LHCN-M2 (cell line): ENCODE measurements at regions not wholly inside any gene's neighbourhood (a gene's known extent, or its start where the extent isn't known, plus 50 kb on each side); places are given as distances from the start of the nearest gene placed in this dataset.

Experiments used
- DNase-seq: peaks from one replicate; pipeline ENCODE4 v3.0.0-alpha.2; 2012; ENCODE audit warnings: low read depth

DNA sequence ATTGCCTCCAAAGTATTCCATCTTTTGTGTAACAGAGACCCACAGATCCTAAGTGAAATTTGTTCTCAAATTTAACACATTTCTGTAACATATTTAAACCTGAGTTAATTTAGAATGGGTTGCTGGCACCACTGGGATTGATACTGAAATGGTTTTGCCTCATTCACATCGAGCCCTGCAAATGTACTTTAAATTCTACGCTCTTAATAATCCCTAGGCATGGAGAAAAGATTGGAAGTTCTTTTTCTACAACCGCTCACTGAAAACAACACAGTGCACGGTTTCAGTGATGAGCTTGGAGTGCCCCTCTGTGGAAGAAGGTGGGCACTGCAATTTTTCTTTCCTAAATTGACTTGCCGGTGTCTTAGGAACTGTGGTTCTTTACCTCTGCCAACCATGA lies 109.9 kb upstream of the ATP11B start:
- peak; percentile 63 for DNase-seq

DNA sequence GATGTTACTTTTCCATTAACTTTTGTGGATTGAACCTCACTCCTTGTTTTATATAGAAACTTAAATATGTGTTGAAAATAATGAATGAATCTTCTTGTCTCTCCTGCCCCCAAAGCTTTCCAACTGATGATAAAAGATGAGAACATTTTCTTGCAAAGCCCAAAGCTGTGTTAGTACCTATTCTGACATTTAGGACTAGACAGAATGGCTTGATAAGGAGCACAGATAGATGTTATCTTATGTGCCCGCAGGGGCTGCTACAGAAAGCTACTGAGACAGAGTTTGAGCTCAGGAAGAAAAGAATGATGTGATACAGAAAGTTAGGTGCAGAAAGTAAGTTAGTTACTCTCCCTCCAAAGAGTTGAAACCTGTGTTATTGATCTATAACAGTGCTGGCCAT lies 109.4 kb upstream of the ATP11B start:
- no peak for DNase-seq

DNA sequence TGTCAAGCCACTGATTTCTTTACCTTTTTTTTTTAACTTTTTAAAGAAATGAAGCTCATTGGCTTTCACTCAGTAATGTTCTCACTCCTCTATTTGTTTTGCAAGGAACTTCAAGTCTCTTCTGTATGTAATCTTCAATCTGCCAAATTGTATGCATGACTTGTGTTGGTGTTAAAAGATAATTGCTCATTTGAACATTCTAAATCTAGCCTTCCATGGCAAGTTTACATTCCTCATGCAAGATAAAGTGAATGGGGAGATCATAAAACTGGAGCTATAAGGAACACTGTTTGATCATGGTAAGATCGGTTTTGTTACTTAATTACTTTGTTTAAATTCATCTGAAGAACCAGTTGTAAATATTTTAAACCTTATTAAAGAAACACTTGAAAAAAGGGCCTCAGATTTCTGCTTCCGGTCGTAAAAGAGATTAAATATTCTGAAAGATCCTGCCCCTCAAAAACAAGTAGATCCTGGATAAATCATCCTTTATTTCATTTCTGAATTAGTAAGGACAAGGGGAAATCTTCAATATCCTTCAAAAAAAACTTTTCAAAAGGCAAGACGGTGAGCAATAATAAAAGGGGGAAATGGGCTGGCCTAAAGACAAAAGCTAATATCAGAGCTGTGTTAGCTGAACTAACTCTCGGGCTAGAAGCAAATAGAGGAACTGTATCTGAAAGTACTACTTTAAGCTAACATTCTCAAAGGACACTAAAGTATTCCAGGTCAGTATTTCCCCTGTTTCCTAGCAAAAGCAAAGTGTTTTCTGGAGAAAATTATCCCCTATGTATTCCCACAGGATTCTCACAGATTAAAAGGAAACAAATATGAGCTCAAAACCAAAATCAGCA lies 107.0 kb upstream of the ATP11B start:
- DNase-seq = no peak

DNA sequence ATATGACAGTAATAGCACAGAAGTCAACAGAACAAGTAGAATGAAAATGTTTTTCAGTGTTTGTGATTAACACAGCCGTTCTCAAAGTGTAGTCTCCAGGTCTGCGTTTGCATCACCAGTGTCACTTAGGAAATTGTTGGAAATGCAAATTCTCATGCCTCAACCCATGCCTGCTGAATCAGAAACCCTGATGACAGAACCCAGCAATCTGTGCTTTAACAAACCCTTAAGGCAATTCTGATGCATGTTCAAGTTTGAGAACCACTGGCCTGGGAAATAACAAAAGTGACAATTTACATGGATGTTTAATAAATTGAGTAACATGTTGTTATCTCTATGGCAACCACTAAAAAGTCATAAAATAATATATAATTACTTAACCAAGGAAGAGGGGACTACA lies 103.1 kb upstream of the ATP11B start:
- DNase-seq = no peak

DNA sequence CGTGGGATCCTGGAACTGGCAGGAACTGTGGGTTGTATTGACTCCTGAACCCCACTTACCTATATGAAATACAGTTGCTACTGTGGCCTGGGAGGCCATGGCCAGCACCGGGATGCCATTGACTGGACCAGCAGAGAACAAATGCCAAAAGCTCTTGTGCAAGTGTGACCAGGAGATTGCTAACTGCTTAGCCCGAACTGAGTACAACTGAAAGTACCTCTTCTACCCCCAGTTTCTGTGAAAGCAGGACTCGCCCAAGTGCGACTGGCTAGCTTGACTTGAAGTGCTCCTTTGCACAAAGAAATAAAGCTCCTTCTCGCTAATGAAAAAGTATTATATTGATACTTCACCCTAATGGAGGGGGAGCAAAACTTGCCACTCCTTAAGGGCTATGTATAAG lies 101.3 kb upstream of the ATP11B start:
- DNase-seq = no peak

DNA sequence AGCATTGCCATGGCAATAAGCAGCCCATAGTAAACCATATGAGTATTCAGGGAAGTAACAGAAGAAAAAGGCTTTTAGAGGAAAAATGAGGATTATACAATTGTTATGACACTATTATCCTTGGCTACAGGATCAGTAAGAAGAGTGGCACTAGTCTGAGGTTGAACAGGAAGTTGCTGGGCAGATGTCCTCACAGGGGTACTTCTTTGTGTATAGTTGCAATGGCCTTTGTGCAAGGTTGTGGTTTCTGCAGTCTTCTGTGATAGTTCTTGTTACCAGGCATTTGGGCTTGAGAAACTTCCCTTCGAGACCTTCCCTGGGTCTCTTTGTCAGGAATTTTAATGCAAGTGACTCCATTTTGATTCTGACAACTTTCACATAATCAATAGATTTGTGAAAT lies 100.6 kb upstream of the ATP11B start:
- no peak for DNase-seq

DNA sequence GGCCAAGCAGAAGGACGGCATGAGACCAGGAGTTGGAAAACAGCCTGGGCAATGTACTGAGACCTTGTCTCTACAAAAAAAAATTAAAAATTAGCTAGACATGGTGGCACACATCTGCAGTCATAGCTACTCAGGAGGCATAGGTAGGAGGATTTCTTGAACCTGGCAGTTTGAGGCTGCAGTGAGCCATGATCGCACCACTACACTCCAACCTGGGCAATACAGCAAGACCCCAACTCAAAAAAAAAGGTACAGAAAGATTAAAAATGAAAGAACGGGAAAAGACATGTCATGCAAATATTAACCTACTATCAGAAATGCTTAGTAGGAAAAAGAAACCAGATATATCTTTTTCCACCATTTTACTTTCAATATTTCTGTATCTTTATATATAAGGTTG lies 99.6 kb upstream of the ATP11B start:
- DNase-seq = no peak

DNA sequence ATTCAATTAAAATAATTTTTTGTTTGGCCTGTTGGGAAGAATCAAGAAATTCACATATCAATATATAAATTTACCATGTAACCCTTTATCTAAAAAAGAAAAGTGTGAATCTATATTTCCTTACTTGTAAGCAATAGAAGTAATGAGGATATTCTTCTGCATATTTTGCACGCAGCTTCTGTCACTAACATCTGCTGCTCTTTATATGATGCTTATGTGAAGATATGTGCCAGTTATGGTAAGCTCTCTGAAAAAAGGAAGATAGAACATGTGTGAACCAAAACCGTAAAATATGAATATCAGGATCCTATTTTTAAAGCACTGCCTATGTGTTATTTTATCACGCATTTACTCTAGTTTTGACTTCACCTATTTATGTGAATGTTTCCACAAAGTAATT lies 96.4 kb upstream of the ATP11B start:
- no peak for DNase-seq

DNA sequence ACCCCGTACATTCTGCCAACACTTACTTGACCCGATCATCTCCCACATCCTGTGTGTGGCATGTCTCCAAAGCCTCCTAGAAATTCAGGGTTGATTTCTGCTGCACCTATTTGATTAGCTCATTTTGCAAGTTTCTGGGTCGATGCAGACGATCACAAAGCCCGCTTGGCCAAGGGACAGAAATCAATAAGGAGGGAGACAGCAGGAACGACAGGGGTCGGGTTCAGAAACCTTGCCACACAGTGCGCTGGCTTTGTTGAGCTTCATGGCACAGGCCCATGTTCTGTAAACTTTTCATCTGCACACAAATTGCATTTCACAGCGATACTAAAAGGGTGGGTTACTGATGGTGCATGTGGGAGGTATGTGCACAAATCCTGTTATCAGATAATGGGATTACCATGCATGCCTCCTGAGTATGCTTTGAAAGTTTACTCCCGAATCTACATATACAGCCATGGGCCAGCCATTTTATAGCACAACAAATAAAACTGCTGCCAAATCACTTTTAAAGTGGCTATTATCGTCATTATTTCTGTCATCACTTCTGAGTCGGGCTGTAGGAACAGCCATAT lies 95.9 kb upstream of the ATP11B start:
- DNase-seq = no peak

DNA sequence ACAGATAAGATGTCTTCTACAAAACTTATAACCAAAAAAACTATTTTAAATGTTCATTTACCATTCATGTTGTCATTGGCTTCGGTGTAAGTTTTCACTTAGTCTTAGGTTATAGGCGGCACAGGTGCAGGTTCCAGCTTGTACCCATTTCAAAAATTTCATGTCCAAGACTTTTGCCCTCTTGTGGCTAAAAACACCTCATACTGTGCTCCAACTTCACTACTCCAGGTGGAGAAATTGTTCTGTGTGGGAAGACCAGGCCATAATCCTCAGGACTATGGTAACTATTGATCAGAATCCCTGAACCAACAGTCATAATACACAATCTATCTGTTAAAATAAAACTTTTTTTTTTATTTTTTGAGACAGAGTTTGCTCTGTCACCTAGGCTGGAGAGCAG lies 95.2 kb upstream of the ATP11B start:
- DNase-seq = no peak

DNA sequence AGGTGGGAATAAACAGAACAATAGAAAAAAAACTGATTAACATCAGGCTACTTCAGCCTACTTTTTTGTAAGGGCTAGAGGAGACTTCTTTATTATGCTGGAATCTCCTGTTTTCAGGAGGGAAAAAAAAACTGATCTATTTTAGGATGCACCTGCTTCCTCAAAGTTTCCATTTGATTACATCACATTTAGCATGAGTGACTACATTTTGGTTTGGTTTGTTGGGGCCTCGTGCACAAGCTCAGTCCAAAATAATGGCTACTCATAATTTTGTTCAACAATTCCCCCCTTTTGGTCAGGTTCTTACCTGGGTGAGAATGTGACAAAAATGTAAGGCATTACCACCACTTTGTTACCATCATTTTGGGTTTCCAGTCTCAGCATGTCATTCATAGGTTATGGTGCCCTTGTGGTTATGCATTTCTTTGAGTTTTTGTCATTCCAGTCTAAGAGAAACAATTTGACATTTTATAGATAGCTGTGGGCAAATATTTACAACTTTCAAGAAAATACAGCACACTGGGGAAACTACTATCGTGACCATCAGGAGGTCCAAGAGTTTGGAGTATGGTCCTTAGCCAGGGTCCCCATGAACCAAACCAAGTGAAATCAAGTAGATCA lies 93.6 kb upstream of the ATP11B start:
- DNase-seq = no peak

DNA sequence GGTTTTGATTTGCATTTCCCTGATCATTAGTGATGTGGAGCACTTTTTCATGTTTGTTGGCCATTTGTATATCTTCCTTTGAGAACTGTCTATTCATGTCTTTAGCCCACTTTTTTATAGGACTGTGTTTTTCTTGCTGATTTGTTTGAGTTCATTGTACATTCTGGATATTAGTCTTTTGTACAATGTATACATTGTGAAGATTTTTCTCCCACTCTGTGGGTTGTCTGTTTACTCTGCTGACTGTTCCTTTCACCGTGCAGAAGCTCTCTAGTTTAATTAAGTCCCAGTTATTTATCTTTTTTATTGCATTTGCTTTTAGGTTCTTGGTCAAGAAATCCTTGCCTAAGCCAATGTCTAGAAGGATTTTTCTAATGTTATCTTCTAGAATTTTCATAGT lies 91.1 kb upstream of the ATP11B start:
- no peak for DNase-seq

DNA sequence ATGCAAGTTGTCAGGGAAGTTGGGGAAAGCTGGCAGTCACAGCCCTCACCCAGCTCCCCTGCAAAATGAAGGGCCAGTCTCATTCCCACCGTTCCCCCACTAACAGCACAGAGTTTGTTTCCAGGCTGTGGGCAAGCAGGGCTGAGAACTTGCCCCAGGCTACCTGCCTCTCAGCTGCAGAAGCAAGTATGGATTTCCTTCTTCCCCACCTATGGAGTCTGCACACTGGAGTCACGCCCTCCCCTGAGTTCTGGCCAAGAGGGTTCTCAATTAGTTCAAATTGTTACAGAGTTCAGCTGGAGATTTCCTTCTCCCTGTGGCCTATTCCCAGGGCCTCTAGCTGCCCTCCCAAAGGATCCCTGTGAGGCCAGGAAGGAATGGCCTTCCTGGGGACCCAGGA lies 90.1 kb upstream of the ATP11B start:
- no peak for DNase-seq

DNA sequence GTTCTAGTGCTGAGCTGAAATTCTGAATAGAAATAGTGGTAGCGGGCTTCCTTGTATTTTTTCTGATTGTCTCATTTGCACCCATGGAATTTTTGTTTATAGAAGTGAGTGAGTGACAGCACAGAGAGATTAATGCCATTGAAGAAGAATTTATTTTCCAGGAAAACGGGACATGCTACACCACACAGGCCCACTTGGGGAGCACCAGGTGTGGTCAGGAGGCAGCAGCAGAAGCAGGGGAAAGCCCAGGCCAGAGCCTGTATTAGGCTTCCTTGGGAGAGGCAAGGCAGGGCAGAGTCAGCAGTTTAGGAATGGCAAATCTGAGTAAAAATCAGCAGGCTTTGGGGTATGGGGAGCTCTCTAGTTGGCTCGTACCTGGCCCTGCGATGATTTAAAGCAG lies 88.4 kb upstream of the ATP11B start:
- DNase-seq = no peak

DNA sequence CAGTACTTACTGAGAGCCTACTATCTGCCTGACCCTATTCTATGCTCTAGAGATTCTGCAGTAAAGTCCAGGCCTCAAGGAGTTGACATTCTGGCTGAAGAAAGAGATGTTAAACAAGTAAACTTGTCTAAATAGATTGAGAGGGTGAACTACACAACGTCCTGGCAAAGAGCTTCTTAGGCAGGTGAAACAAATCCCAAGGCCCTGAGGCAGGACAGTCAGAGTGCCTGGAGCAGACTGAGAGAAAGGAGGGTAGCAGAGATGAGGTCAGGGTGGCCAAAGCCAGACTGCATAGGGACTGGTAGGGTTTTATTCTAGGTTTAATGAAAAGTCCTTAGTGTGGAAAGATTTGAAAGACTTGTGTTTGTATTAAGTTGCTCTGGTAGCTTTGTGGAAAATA lies 84.5 kb upstream of the ATP11B start:
- DNase-seq = no peak

DNA sequence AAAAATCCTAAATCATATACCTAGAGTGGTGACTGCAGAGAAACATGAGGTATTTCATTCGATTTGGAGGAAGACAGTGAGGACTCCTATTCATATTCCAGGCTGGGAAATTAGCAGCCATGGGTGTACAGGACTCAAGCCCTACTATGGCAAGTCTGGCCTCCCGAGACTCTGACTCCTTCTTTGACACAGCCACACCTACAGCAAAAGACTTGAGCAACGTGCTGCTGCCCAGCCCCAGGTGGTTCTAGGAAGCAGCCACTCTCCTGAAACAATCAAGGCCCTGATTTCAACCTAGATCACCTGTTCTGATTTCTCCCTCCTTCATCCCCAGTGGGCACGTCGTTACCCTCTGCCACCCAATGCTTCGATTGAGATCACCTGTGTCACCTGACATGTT lies 84.0 kb upstream of the ATP11B start:
- no peak for DNase-seq

DNA sequence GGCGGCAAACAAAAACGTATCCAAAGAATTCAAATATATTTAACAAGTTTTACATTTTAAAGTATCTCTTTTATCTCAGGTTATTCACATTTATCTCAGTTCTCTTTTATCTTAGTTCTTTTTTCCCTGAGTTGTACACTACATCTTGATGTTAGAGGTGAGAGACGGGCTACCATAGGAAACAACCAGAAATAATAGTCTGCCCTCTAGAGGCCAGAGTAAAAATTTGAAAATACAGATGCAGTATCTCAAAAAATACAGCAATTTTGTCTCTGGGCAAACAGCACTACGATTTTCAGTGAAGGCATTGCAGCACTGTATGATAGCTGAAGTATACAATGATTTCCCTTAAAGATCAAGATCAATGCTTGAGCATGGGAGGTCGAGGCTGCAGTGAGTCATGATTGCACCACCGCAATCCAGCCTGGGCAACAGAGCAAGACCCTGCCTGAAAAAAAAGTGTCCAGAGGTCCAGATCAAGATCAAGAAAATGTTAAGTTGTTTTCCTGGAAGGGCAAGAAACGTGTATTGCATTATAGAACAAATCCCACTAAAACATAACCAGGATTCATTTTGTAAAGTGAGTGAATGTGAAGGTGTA lies 82.6 kb upstream of the ATP11B start:
- peak; percentile 35 for DNase-seq

DNA sequence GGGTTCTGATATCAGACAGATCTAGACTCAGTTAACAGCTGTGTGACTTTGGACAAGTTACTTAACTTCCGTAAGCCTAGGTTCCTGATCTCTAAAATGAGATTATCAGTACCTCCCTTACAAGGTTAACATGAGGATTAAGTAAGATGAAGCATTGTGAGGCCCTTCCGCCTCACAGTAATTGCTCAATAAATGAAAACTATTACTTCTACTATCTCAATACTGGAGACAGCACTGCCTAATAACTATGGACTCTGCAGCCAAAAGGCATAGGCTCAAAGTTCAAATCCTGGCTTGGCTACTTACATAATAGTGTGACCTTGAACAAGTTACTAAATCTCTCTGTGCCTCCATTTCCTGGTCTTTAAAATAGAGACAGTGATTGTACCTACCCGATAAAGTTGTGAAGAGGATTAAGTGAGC lies 82.0 kb upstream of the ATP11B start:
- no peak for DNase-seq

DNA sequence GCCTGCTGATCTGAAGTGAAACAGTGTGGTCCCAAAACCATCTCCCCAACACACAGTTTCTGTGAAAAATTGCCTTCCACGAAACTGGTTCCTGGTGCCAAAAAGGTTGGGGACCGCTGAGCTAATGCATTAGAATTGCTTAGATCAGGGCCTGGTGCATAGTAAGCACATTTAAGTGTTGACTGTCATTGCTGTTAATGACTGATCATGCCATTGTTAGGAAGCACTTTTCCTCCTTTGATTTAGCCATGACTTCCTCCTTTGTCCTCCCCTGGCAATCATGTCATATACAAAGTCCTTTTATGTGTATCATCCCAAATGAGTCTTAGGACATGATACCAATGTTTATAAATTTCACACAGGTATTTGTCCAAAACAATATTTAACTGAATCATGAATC lies 81.5 kb upstream of the ATP11B start:
- no peak for DNase-seq

DNA sequence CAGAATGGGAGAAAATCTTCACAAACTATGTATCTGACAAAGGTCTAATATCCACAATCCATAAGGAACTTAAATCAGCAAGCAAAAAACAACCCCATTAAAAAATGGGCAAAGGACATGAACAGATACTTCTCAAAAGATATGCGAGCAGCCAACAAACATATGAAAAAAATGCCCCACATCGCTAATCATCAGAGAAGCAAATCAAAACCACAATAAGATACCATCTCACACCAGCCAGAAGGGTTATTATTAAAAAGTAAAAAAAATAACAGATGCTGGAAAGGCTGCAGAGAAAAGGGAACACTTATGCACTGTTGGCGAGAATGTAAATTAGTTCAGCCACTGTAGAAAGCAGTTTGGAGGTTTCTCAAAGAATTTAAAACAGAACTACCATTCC lies 80.2 kb upstream of the ATP11B start:
- DNase-seq = no peak

DNA sequence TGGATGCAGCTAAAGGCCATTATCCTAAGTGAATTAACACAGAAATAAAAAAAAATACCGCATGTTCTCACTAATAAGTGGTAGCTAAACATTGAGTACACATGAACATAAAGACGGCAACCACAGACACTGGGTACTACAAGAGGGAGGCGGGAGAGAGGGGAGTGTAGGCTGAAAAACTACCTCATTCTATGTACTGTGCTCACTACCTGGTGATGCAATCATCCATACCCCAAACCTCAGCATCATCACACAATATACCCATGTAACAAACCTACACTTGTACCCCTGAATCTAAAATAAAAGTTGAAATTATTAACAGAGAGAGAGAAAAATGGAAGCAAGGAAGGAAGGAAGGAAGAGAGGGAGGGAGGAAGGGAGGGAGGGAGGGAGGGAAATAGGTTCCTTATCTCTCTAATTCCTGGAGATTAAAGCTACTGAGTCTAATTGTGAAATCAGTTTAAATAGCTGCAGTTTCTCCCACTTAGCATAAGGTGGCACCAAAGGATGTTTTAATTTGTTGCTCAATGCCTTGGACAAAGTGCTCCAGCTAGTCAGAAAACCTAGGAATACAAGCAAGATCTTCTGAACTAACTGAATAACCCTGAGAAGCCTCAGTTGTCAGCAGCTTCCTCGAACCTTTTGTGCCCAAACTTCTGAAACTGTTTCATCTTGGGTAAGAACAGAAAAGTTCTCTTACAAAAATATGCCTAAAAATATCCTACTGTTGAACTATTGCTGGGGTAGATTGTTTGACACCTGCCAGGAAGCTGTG lies 79.4 kb upstream of the ATP11B start:
- DNase-seq = peak; percentile 63

DNA sequence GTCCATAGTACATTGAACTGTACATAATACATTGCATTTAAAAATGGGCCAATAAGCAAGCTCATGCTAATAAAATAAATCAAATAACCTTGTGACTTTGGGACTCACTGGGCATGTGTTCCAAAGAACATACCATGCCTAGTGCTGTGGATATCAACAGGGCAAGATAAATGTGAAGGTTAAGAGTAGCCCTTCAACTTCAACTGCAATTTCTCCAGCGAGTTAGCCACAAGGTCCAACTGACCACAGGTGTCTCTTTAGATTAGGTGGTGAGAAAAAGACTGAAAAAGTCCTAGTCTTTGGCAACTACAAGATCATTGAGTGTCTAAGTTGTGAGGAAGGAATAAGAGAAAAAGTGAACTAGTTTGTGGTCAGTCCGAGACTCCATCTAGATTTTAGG lies 78.3 kb upstream of the ATP11B start:
- no peak for DNase-seq
